ENCODE measurements at regions not wholly inside any gene's neighbourhood (a gene's known extent, or its start where the extent isn't known, plus 50 kb on each side); places are given as distances from the start of the nearest gene placed in this dataset.

GRCh38 chr7:41886262-41886900 lies 183.5 kb upstream of the INHBA start:
- CTCF ChIA-PET, result no interaction called here
- TF ChIP-seq, protein P1, sequence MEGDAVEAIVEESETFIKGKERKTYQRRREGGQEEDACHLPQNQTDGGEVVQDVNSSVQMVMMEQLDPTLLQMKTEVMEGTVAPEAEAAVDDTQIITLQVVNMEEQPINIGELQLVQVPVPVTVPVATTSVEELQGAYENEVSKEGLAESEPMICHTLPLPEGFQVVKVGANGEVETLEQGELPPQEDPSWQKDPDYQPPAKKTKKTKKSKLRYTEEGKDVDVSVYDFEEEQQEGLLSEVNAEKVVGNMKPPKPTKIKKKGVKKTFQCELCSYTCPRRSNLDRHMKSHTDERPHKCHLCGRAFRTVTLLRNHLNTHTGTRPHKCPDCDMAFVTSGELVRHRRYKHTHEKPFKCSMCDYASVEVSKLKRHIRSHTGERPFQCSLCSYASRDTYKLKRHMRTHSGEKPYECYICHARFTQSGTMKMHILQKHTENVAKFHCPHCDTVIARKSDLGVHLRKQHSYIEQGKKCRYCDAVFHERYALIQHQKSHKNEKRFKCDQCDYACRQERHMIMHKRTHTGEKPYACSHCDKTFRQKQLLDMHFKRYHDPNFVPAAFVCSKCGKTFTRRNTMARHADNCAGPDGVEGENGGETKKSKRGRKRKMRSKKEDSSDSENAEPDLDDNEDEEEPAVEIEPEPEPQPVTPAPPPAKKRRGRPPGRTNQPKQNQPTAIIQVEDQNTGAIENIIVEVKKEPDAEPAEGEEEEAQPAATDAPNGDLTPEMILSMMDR (IDR thresholded peaks at IDR 0.05; ENCODE audit: unreplicated experiment), result no peak
- Mint-ChIP-seq H3K9me3 (ENCODE audit: low read depth, unreplicated experiment) (peaks cover 3% of the 10 kb centered on the region), H3K27ac (ENCODE audit: unreplicated experiment) (no peak overlapping the region), H3K27me3 (ENCODE audit: unreplicated experiment) (peaks cover 87% of the 10 kb centered on the region), H3K4me1 (ENCODE audit: low read depth, unreplicated experiment) (no peaks in the 10 kb centered on the region), H3K4me3 (ENCODE audit: low read depth, unreplicated experiment) (no peak overlapping the region), H3K36me3 (ENCODE audit: insufficient read depth, unreplicated experiment) (no peaks in the 10 kb centered on the region)
- BruUV-seq (replicated peaks), result no TSS peak
- intact Hi-C loops (cut with micrococcal nuclease; ENCODE audit: unreplicated experiment), result no loop called here
- DNase-seq, result no peak

DNA sequence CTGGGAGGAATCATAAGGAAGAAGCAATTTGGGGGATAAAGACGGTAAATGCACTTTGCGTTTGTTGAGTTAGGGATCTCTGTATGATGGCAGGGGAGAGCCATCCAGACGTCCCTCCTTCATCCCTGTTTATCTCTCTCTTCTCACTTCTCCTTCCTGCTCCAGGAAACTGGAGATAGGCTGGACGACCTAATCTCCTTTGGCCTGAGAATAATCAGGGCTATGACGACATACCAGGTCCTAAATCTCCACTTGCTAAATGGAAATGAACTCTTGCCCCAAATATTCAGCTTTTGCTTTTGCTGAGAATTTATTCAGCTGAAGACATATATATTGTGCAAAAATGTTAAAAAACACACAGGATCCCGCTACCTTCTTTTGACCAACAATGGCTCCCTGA lies 182.9 kb upstream of the INHBA start:
- peaks cover 3% of the 10 kb centered on the region for H3K9me3 Mint-ChIP-seq (ENCODE audit: low read depth, unreplicated experiment)

GRCh38 chr7:41885078-41885477 lies 182.2 kb upstream of the INHBA start:
- no peak for DNase-seq
- peaks cover 3% of the 10 kb centered on the region for H3K9me3 Mint-ChIP-seq (ENCODE audit: low read depth, unreplicated experiment)
- H3K36me3 Mint-ChIP-seq (ENCODE audit: insufficient read depth, unreplicated experiment), result no peaks in the 10 kb centered on the region
- no TSS peak for BruUV-seq (replicated peaks)
- CTCF ChIA-PET, result no interaction called here
- H3K27ac Mint-ChIP-seq (ENCODE audit: unreplicated experiment), result no peak overlapping the region
- H3K27me3 Mint-ChIP-seq (ENCODE audit: unreplicated experiment), result peaks cover 87% of the 10 kb centered on the region
- TF ChIP-seq, protein P1 (IDR thresholded peaks at IDR 0.05; ENCODE audit: unreplicated experiment), result no peak
- intact Hi-C loops (cut with micrococcal nuclease; ENCODE audit: unreplicated experiment), result no loop called here
- no peak overlapping the region for H3K4me3 Mint-ChIP-seq (ENCODE audit: low read depth, unreplicated experiment)
- no peaks in the 10 kb centered on the region for H3K4me1 Mint-ChIP-seq (ENCODE audit: low read depth, unreplicated experiment)

More for the DNA sequence above, 182.9 kb upstream of the INHBA start:
- CTCF ChIA-PET, result no interaction called here
- TF ChIP-seq, protein P1 (IDR thresholded peaks at IDR 0.05; ENCODE audit: unreplicated experiment), result no peak
- Mint-ChIP-seq H3K36me3 (ENCODE audit: insufficient read depth, unreplicated experiment) (no peaks in the 10 kb centered on the region), H3K27me3 (ENCODE audit: unreplicated experiment) (peaks cover 85% of the 10 kb centered on the region), H3K4me3 (ENCODE audit: low read depth, unreplicated experiment) (no peak overlapping the region), H3K27ac (ENCODE audit: unreplicated experiment) (no peak overlapping the region), H3K4me1 (ENCODE audit: low read depth, unreplicated experiment) (no peaks in the 10 kb centered on the region)
- no peak for DNase-seq
- BruUV-seq (replicated peaks), result no TSS peak
- intact Hi-C loops (cut with micrococcal nuclease; ENCODE audit: unreplicated experiment), result no loop called here

DNA sequence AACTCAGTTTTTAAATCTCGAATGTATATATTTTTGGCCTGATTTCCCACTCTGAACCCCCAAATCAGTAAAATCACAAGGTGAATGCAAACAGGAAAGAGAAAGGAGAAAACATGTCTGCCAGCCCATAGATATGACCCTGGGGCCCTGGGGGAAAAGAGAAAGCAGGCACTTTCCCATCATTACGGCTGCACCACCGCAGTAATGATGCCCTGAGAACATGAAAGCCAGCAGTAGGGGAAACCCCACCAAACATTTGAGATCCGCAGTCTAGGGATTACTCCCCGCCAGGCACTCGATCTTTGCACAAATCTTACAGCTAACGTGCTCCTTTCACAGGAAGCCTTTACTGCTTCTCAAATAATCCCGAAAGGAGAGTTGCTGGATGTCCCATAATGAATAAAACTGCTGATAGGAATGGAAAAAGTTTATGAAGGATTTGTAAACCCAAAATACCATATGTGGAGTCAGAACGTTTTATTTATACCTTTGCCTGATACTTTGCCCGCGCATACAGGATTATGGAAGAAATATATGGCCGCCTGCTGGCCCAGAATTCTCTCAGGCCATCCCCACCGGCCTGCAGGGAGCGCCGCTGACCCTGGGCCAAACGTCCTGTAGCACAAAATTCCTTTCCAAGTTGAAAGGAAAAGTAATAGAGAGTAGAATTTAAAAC lies 180.0 kb upstream of the INHBA start:
- DNase-seq, result no peak
- CTCF ChIA-PET, result no interaction called here
- no TSS peak for BruUV-seq (replicated peaks)
- Mint-ChIP-seq H3K9me3 (ENCODE audit: low read depth, unreplicated experiment) (peaks cover 3% of the 10 kb centered on the region), H3K4me1 (ENCODE audit: low read depth, unreplicated experiment) (no peaks in the 10 kb centered on the region), H3K27ac (ENCODE audit: unreplicated experiment) (no peak overlapping the region), H3K27me3 (ENCODE audit: unreplicated experiment) (peaks cover 79% of the 10 kb centered on the region), H3K4me3 (ENCODE audit: low read depth, unreplicated experiment) (no peak overlapping the region), H3K36me3 (ENCODE audit: insufficient read depth, unreplicated experiment) (no peaks in the 10 kb centered on the region)
- TF ChIP-seq, protein P1 (IDR thresholded peaks at IDR 0.05; ENCODE audit: unreplicated experiment), result no peak
- intact Hi-C loops (cut with micrococcal nuclease; ENCODE audit: unreplicated experiment), result no loop called here

All from Calu3 (cell line).